Stimulated activated CD4-positive, alpha-beta T cell treated with anti-CD3 and anti-CD28 coated beads, Interleukin-2, amount 100 ng/mL, for 24 hours (primary cell): ENCODE measurements at regions not wholly inside any gene's neighbourhood (a gene's known extent, or its start where the extent isn't known, plus 50 kb on each side); places are given as distances from the start of the nearest gene placed in this dataset.
"Not testable (repeated sequence)": the region's sequence is repeated elsewhere in the genome, so short reads cannot be mapped to it uniquely, and the experiment has no call there.

Experiments
- DNase-seq, 2 donors: peaks; one replicate each; pipeline ENCODE4 v3.0.0-alpha.2; 2020

DNA sequence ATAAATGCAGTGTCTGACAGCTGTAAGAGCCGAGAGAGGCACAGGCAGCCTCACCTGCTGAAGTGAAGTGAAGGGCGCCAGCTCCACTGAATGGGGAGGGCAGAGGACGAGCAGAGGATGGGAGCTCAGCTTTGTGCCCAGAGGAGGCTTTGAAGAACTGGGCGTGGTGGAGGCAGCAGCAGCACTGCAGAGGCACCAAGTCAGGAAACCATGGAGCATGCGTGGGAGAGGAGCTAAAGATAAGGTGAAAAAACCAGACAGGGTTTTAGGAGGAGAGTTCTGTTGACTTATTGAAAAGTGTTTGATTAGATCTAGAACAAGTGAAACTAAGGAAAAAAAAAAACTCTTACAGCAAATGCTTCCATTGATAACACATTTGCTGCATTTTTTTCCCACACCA lies 216.4 kb downstream of the CXCL12 start:
- DNase-seq: no peak

DNA sequence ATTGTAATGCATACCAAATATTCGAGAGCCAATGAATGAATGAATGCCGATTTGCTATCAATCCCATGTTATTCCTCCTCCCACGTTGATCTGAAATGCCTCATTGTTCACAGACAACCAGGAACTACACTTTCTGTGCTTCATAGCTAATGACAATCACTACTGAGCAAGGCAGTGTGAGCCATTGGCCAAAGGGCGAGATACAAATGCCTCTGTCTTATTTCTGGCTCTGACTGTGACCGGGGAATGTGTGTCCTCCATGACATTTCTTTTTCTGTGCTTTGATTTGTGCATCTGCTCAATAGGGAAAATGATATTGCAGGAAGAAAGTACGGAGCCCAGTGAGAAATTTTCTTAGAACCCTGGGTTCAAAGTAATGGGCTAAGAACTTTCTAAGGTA lies 217.1 kb downstream of the CXCL12 start:
- no peak for DNase-seq

DNA sequence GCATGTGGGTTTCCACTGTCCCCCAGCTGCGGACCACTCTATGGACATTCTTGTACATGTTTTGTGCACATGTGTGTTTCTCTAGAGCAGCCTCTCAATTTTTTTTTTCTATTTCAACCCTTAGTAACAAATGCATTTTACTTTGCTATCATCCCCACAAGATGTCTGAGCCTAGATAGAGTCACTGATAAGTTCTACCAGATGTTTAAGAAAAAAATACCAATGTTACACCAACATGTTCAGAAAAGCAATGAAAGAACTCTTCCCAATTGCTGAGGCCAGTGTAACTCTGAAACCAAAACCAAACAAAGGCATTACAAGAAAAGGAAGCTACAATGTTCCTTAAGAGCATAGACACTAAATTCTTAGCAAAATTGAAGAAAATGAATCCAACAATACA lies 218.5 kb downstream of the CXCL12 start:
- DNase-seq: no peak

DNA sequence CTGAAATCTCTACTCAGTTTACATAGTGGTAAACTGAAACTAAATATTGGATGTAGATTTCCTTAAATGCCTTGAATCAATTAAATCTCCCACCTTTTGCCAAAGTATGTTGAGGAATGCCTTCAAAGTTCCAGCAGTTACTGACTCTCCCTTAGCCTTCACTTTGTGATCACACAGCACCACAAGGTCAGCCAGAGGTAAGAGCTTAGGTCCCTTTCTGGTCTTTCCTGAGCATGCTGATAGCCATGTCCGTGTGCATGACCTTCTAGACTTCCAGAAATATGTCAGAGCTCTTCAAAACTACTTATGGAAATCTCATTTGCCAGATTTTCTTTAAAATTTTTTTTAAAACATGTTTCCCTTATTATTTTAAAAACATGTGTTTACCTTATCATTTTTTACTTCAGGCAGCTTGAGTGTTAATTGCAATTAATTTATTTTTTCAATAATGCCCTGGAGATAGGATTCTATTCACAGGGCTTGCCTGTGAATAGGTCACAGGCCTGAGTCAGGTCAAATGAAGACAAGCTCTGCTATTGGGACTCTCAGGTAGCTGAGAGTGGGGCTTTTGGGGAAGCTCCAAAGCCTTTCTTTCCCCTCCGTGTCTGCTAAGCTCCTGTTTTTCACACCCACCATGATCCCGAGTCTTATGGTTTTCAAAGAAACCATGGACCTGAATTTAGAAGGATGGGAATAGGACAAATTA lies 220.5 kb downstream of the CXCL12 start:
- DNase-seq: no peak

DNA sequence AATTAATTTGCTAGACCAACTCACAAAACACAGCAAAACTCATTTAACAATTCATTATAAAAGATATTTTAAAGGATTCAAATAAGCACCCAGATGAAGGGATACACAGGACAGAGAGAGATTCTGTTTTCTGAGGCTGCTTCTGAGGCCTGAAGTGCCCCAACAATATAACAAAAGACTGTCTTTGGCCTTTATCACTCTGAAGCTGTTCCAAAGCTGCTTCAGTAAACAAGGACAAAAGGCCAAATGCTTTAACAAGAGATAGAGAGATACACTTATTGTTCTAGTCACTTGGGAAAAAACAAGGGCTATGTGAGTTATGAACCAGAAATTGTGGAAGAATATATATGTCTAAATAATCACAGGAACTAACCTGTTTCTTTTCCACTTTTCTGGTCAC lies 223.7 kb downstream of the CXCL12 start:
- no peak for DNase-seq

DNA sequence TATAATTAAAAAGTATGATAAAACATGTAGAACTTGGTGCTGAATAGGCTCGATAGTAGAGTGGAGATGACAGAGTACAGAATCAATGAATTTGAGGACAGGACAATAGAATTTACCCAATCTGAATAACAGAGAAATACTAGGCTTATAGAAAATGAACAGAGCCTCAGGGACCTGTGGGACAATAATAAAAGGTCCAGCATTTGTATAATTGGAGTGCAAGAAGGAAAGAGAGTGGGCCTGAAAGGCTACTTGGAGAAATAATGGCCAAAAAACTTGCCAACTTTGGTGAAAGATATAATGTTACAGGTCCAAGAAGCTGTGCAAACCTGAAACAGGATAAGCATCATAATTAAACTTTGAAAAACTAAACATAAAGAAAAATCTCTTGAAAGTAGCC lies 227.3 kb downstream of the CXCL12 start:
- DNase-seq: no peak

DNA sequence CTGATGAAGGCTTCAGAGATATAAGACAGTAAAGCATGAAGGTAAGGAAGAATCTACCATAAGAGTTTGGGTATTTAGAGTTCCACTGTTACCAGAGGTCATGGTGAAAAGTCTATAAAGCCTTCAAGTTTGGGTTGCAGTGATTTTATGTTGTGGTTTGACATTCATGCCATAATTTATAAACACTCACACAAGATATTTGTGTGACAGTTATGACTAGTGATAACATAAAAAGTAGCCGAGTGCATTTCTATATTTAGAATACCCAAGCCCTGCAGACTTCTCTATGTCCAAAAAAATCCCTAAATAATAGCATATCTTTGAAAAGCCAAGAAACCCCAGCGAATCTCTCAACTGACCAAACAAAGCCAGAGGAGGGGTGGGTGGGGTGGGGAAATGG lies 229.9 kb downstream of the CXCL12 start:
- no peak for DNase-seq

DNA sequence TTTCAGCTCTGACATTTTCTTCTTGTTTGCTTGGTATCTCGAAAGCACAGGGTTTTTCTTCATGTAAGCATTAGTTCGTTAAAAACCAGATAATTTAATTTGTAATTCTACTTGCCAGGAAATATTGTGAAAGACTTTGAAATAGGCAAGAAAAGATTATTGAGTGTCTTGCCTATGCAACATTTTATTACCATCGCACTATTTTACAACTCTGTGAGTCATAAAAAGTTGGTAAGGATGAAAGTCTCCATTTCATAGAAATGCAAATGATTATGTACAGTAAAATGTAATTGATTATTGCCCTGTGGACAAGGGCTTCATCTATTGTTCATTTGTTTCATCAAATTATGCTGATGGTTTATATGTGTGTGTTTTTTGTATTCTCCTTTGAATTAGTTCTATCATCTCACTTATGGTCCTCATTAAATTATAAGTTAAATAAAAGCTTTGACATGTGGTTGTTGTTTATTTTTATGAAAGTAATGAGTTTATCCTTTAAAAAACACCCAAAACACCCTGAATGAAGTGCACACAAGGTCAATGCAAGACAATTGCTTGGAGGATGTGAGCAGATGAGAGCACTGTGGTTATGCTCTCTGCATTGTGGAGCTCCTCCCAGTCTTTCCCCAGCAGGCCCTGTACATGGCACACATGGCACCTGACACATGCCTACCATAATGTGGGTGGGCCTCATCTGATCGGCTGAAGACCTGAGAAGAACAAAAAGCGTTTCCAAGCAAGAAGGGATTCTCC lies 230.8 kb downstream of the CXCL12 start:
- DNase-seq: no peak

DNA sequence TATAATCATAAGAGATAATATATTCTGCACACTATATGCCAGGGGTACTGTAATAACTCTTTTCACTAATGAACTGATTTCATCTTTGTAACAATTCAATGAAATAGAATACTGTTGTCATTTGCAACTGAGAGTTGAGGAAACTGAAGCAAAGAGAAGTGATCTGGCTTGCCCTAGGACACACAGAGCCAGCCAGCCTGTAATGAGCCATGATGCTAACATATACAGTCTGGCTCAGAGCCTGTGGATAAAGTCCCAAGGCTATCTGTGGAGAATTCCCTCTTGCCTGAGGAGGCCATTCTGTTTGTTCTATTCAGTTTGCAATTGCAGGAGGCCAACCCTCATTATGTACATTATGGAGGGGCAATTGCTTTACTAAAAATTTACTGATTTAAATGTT lies 241.3 kb downstream of the CXCL12 start:
- no peak for DNase-seq

DNA sequence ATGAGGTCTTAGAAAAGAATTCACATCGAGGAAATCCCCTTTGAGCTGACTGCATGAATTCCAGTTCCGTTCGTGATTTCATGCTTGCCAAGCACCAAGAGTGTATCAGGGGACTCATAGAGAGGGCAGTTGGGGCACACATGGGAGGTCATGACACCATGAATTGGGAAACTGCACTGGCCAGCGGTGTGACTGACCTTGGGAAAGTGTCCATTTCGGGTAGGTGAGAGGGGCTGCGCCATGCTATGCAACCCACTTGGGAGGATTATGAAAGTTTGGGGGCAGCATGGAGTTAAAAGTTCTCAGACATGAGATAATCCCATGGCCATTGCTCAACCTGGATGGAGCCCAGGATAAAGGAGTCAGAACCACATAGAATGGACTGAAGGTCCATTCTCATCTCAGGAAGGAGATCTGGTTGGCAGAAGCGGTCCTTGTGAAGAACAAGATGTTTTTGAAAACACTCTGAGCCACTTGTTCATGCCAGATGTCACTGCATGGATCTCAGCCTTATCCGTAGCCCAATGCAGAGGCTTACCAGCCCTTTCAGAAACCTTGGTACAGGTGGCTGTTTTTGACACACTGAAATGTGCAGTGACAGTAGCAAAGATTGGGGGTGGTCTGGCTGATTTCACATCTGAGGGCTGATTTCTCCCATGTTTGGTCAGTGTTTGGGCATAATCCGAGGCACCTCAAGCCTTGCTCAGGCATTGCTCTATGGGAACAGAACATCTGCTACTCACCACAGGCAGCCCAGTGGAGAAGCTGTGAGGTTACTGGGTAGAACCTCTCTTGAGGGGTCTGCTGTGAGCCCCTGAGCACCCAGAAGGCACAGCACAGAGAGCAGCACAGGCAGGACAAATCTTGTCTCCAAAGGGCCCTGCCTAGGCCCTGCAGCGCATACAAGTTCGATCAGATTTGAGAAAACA lies 252.3 kb downstream of the CXCL12 start:
- no peak for DNase-seq

DNA sequence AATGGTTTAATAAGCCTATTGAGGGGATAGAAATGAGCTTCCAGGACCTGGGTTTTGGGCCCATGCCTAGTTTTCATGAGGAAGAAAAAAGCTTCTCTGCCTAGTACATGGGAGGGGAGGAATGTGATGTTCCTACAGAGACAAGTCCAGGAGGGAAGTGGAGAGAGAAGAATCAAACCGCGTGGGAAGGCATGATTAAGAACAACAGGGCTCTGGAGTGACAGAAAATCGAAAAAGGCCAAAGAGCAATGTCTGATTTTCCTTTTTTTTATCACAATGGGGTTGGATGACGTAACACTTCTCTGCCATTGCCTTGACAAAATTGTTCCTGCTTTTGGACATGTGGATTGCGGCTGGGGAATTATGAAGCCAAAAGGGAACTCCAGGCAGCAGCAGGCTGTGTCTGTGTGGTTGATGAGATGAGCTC lies 258.6 kb downstream of the CXCL12 start:
- DNase-seq: no peak

DNA sequence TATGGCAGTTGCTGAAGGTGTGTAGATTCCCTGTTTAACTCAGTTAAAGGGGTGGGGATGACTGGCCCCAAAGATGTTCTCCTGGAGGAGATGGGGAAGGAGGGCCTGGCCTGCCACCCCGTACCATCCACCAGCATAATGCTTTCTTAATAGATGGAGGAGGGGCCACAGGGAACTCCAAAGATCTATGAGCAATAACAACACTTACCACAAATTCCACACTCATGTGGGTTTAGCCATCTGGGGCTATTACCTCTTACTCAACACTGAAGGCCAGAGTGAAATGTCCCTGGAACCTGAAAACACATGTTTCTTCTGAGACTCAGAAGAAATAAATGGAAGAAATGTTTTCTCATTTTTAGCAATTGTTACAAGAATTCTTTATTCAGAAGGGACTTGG lies 259.0 kb downstream of the CXCL12 start:
- no peak for DNase-seq

DNA sequence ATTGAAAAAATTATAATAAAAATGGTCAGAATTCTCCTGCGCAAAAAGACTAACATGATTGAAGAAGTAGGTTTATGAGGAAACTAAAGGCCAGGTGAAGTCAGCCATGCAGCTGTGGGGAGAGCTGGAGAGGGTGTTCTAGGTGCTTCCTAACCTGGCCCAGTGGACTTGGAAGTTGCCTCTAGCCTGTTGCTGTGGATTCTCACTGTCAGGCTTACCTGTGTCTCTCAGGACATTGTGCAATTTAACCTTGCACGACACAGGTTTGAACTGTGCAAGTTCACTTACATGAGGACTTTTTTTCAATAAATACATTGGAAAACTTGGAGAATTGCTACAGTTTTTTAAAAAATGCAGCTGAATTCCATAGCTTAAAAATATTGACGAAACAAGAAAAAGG lies 266.4 kb downstream of the CXCL12 start:
- DNase-seq: no peak

DNA sequence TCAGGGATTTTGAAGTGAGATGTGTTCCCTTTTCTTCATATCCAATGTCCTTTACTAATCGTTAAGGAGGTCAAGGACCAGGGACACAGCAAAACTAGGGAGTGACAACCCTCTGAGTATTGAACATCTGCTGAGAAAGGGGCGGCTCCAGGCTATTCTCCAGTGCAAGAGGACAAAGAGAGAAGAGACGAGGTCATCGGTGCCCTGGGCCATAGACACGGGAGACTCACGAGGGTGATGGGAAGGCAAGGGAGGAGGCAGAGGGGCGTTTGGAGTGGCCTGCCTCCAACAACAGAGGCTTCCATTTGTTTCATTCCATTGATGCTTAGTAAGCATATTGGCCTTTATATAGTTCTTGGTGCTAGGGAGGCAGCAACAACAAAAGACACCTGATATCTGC lies 268.4 kb downstream of the CXCL12 start:
- no peak for DNase-seq

DNA sequence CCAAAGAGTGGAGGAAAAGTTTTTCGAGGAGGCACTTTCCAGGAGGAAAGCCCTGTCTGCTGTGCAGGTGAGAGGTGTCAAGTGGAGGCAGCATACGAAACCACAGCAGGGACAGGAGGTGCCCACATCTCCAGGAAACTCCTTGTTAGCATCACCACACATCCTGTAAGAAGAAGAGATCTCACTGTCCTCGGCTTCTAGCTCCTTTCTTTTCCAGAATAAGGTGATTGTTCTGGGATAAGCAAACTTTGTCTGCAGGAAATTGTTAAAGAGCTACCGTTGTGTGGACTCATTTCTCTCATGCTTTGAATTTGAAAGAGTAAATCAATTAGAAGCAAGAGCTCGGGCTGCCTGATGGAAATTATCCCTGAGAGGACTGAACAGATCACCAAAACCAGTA lies 269.4 kb downstream of the CXCL12 start:
- no peak for DNase-seq

DNA sequence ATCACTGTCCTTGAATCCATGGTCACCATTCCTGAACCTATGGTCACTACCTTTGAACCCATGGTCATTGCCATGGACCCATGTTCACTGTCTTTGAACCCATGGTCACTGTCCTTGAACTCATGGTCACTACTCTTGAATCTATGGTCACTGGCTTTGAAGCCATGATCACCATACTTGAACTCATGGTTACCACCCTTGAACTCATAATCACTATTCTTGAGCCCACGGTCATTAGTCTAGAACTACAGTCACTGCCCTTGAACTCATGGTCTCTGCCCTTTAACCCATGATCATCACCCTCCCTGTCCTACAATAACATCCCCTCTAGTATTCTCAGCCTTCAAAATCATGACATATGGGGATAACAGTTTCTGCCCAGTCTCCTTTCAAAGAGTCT lies 270.5 kb downstream of the CXCL12 start:
- no peak for DNase-seq

DNA sequence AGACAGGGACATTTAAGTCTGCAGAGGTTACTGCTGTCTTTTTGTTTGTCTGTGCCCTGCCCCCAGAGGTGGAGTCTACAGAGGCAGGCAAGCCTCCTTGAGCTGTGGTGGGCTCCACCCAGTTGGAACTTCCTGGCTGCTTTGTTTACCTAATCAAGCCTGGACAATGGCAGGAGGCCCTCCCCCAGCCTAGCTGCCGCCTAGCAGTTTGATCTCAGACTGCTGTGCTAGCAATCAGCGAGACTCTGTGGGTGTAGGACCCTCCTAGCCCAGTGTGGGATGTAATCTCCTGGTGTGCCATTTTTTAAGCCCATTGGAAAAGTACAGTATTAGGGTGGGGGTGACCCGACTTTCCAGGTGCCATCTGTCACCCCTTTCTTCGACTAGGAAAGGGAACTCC lies 272.6 kb downstream of the CXCL12 start:
- not testable (repeated sequence) for DNase-seq

DNA sequence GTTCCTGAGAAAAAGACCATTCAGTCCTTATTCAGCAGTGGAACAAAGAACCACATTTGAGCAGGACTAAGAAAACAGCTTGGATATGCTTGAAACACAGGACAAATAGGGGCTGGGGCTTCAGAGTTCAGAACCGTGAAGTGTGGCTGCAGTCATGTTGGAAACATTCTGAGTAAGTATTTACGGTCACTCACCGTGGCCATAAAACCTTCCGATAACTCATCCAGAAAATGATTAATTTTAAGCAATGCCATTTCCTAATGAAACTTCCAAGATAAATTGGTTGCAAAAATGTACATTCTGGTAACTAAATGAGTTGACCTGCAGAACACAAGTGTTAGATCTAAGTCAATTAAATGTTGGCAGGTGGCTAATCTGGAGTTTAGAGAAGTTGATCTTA lies 279.2 kb downstream of the CXCL12 start:
- DNase-seq: no peak

DNA sequence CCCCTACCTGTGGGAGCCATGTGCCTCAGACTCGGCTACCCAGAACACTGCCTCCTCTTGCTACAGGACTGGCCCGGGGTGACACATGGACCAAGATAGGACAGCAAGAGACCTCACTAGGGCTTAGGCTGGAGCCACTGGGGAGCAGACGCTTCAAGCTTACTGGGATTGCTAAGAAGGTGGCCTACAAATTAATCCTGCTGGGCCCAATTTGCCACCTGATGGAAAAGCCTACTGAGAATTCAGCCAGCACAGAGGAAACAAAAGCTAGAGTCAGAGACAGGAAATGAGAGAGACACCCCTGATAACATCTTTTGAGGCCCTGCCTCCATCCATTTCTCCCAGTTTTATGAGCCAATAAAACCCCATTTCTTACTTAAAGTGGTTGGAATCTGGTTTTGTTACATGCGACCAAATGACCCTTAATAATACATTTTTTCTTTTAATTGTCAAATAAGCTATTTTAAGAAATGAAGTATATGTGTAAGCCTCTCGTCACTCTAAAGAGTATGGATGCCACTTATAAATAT lies 282.1 kb downstream of the CXCL12 start:
- no peak for DNase-seq

DNA sequence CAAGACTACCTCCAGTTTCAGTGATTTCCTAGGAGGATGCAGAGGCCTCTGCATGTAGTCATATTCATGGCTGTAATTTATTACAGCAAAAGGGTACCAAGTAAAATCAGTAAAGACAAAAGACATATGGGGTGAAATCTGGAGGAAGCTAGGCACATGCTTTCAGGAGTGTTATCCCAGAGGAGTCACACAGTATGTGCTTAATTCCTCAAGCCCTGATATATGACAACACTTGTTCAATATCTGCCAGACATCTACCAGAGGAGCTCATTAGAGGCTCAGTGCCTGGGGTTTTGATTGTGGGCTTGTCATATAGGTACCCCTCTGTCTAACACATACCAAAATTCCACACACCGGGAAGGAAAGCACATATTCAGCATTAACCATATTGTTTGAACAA lies 283.8 kb downstream of the CXCL12 start:
- no peak for DNase-seq

DNA sequence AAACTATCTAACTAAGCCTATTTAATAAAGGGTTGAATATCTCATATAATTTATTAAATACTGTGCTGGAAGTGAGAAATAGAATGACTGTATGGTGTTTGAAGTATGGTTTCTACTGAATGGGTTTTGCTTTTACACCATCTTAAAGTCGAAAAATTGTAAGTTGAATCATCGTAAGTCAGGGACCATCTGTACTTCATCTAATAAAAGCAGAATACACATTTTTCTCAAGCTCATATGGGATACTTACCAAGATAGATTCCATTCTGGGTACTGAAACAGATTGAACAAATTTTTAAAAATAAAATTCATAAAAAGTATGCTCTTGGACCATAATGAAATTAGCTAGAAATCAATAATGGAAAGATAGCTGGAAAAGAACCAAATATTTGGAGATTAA lies 285.4 kb downstream of the CXCL12 start:
- no peak for DNase-seq

DNA sequence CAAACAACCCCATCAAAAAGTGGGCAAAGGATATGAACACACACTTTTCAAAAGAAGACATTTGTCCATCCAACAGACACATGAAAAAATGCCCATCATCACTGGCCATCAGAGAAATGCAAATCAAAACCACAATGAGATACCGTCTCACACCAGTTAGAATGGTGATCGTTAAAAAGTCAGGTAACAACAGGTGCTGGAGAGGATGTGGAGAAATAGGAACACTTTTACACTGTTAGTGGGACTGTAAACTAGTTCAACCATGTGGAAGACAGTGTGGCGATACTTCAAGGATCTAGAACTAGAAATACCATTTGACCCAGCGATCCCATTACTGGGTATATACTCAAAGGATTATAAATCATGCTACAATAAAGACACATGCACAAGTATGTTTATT lies 288.7 kb downstream of the CXCL12 start:
- not testable (repeated sequence) for DNase-seq

DNA sequence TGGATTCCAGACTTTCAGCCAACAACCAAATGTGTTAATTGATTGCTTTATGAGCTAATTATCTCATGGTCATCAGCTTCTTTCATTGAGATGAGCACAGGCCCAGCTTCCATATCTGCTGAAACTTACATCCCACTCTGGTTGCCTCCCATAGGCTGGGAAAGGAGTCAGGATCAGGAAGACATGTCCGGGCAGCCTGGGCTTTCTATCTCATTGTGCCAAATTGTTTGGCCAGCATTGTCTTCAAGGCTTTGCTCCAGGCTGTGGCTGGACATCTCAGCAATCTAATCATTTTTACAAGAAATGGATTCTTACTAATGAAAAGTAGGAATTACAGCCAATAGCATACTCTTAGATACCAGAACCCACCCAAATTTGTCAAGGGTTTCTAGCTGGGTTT lies 295.2 kb downstream of the CXCL12 start:
- no peak for DNase-seq
